HG03442 (cell line): ENCODE measurements at regions not wholly inside any gene's neighbourhood (a gene's known extent, or its start where the extent isn't known, plus 50 kb on each side); places are given as distances from the start of the nearest gene placed in this dataset.
"Not testable (repeated sequence)": the region's sequence is repeated elsewhere in the genome, so short reads cannot be mapped to it uniquely, and the experiment has no call there.

ENCODE experiments used
- ATAC-seq: cut with Tn5 transposase; IDR thresholded peaks from one replicate; pipeline ENCODE4 v1.9.1; 2021; ENCODE audit warnings: mild to moderate bottlenecking, moderate library complexity; ENCODE audit not compliant: unreplicated experiment

- ATAC-seq = no peak
Measured at GRCh38 chr14:28373721-28374120, 392.9 kb upstream of the FOXG1 start.

GRCh38 chr14:28375295-28375694 lies 391.3 kb upstream of the FOXG1 start:
- ATAC-seq = no peak

DNA sequence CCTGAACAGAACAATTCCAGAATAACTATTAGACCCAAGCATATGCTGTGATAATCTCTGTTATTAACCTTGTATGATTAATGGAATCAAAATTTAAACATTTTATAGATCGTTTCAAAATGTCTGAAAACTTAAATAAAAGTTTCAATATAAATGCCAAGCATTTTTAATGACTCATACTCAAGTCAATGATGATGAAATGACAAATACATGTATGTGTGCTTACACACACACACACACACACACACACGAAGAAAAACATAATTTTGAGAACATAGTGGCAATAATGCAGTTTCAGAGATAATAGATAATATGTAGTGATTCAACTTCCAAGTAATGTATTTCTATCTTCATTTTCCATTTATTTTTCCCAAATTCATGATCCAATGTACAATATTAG lies 384.9 kb upstream of the FOXG1 start:
- ATAC-seq = no peak

GRCh38 chr14:28382444-28383190 lies 384.0 kb upstream of the FOXG1 start:
- no peak for ATAC-seq

DNA sequence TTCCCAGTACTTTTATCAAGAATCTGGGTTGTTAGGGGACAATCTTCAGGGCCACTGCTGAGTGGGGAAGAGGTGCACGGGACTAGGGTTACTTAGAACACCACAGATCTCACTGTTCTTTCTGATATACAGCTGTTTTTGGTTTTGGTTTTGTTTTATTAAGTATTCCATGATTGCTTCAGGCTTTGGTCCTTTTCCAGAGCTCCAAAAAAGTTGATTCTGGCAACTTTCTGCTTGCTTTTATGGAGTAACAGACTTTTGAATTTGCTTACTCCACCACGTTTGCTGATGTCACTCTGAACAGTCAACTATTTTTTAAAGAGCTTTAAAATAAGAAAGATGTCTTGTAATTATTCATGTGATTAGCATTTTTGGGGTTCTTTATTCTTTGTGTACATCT lies 368.1 kb upstream of the FOXG1 start:
- no peak for ATAC-seq

DNA sequence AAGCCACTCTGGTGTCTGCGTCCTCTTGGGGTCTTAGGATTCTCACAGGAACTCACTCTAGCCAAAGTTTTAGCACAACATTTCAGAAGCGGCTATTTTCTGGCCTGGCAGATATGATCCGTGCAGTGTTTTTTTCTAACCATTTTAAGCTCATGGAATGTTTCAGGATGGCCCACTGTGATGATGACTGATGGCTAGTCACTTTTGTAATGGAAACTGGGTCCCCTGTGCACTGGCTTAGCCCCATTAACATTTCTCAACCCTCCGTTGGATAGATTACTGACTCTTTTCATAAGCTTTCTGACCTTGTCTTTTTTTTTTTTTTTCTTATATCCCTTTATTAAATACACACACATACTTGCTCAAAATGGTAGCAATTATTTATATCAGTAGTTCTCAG lies 364.9 kb upstream of the FOXG1 start:
- not testable (repeated sequence) for ATAC-seq

- no peak for ATAC-seq
Measured at GRCh38 chr14:28406196-28406595, 360.4 kb upstream of the FOXG1 start.

DNA sequence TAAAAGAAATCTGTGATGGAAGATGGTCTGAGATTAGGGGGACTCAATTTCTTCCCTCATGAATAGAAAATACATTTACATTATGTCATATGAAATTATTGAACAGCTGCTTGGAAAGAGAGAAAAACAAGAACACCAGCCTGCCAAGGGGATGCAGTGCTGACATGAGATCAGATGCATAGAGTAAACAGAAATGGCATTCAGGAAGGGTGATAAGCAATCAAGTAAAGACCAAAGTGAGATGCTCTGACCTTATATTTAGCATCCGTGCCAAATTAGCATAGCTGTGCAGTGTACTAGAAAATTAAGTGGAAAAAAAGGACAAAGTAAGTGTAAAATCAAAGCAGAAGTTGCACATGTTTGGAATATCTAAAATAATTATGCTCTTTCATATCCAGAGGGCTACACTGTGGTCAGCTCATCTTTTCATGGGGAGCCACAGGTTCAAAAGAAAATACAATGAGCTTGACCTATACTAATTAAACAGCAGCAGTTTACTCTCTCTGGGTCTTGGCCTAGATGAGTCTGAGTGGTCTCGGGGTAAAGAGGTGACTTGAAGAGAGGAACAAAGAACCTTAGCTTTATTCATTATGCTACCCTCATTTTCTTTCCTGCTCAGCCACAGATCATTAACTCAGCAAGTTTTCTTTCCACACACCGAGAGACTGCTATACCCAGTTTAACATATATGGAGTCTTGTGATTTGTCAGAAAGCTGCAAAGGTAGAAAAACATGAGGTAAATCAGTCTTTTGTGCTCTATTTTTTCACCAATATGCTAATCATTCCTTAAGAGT lies 359.4 kb upstream of the FOXG1 start:
- ATAC-seq = no peak

DNA sequence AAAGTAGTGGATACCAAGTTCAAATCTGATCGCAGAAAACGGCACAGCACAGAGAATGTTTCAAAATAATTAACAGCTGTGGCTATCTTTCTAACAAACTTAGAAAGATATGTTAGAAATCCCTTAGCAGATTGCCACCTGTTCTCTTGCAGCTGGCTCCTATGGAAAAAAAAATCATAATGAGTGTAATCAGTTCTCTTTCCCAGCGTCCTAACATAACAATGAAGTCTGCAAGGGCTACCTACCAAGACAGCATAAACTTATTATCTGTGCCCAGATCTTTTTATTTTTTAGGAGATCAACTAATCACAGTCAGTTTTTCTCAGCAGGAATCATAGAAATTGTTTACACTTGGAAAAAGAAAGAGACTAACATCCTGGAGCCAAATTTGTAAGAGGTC lies 358.6 kb upstream of the FOXG1 start:
- ATAC-seq = no peak

DNA sequence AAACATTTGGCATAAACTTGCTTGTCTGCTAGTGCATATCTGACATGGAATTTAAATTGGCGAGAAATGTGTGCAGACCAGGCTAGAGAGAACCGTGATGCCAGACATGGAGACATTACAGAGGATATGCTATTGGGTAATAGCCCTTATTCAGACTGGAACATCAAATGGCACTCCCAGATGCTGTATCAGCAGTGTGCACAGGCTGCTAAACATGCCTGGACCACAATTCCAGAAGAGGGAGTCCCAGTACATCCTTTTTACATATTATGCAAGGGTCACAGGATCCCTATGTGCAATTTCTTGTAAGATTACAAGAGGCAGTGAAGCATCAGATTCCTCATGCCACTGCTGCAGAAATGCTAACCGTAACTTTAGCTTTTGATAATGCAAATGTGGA lies 354.5 kb upstream of the FOXG1 start:
- no peak for ATAC-seq

DNA sequence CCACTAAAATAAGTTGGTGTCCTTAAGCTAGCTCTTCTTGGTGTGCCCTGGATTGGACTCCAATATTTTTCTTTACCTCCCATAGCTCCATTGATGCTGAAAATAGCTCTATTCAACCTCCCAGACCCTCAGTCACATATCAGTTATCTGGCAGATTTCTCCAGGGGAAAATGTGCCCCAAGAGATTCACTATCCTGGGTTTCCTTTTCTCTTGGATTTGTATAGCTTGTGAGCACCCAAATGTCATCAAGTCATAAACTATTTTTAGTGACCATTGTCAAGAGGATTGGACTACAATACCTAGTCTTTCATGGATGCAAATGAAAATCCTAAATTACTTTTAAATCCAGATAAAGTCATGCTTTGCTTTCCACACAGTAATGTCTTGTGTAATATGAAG lies 339.6 kb upstream of the FOXG1 start:
- ATAC-seq = no peak

DNA sequence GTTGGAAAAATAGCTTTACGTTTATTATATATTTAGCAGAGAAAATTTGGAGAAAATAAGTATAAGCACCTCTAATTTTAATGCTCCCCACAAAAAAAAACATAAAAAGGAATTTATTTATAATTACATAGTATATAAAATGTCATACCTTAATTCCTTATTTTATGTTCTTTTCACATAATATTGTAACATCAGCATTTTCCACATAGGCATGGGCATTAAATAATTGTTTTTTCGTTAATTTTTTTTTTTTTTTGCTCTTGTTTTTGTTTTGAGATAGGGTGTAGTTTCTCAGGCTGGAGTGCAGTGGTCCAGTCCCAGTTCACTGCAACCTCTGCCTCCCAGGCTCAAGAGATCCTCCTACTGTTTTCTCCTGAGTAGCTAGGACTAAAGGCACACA lies 329.8 kb upstream of the FOXG1 start:
- ATAC-seq = no peak

DNA sequence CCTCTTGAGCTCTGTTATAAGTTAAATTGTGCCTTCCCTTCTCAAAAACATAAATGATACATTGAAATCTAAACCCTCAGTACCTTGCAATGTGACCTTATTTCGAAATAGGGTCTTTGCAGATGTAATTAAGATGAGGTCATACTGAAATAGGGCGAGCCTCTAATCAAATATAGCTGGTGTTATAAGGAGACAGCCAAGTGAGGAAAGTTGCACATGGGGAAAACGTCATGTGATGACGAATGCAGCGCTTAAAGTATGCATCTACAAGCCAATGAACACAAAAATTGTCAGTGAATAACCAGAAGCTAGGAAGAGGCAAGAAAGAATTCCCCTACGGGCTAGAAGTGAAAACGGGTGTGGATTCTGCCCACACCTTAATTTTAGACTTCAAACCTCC lies 305.2 kb upstream of the FOXG1 start:
- no peak for ATAC-seq

GRCh38 chr14:28467611-28468010 lies 299.0 kb upstream of the FOXG1 start:
- no peak for ATAC-seq

DNA sequence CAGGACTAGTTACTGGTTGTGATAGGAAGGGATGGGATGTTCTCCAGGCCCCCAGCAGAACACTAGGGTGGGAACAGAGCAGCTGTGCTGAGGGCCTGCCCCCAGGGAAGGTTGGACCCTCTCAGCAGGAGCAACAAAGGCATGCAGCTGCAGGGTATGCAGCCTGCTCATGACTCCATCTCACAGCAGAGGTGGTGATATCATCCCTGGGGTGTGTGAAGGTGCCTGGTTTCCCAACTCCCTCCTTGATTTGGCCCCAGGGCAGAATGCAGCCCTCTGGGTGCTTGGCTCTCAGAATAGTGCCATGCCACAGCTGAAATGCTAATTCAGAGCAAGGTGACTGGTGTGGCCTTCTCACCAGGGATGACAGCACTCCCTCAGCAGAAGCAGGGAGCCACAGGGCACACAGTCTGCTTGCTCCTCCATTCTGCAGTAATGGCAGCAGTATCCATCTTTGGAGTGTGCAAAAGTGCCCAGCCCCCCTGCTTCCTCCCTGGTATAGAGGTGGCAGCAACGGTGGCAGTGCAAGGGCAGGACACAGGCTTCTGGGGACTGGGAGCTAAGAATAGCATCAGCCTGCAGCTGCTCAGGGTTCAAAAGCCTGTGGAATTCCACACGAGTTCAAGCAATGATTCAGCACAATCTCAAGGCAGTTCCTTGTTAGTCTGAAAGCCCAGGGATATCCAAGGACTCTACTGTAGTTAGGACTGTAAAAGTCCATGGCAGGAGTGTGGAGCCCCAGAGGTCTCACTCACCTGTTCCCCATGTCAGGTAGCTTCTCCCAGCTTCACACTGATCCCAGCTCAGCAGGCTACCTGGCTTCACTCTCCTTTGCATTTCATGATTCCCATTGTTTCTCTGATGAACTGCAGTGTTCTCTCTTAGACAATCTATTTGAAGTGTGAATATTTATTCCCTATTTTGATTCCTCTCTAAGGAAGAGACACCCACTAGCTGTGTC lies 298.1 kb upstream of the FOXG1 start:
- ATAC-seq = no peak

GRCh38 chr14:28482251-28483040 lies 284.1 kb upstream of the FOXG1 start:
- no peak for ATAC-seq

GRCh38 chr14:28483506-28483905 lies 283.1 kb upstream of the FOXG1 start:
- ATAC-seq = no peak

DNA sequence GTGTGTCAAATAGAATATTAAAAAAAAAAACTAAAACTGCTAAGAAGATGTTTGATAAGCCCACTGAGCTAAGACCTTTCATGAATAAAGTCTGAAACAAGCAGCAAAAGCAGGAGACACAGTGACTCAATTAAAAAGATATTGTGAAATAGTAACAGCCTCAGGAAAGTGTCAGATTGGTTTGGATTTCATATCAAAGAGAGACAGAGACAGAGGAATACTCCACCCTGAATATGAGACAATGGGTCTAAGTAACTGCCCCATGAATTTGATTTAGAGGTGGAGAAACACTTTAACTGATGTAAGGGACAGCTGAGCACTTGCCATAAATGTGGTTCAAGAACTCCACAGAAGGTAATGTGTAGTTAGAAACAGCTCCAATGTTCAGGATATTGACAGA lies 277.9 kb upstream of the FOXG1 start:
- no peak for ATAC-seq

DNA sequence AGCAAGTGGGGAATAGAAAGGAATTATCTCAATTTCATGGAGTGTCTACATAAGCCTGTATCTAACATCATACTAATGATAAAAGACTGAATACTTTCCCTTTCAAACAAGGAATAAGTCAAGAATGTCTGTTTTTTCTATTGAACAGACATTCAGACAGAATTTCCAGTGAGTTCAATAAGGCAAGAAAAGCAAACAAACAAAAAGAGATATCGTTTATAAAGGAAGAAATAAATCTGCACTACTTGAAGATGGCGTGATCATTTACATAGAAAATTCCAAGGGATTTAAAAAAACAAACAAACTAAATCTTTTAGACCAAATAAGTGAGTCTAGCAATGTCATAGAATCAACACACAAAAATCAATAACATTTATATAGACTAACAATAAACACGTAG lies 273.1 kb upstream of the FOXG1 start:
- no peak for ATAC-seq

DNA sequence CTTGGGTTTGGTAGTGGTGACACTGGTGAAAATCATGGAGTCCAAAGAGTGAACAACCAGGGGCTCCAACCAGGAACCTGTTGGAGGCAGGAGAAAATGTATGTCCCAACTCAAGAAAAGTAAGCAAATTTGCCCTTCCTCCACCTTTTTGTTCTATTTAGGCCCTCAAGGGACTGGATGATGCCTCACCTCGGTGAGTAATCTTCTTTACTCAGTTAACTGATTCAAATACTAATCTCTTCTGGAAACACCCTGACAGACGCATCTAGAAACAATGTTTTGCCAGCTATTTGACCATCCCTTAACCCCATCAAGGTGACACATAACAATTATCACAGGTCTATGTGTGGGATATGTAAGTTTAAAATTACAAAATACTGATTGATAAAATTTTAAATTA lies 272.4 kb upstream of the FOXG1 start:
- no peak for ATAC-seq

- no peak for ATAC-seq
Measured at GRCh38 chr14:28496364-28496763, 270.2 kb upstream of the FOXG1 start.
